ENCODE measurements at regions not wholly inside any gene's neighbourhood (a gene's known extent, or its start where the extent isn't known, plus 50 kb on each side); places are given as distances from the start of the nearest gene placed in this dataset.

DNA sequence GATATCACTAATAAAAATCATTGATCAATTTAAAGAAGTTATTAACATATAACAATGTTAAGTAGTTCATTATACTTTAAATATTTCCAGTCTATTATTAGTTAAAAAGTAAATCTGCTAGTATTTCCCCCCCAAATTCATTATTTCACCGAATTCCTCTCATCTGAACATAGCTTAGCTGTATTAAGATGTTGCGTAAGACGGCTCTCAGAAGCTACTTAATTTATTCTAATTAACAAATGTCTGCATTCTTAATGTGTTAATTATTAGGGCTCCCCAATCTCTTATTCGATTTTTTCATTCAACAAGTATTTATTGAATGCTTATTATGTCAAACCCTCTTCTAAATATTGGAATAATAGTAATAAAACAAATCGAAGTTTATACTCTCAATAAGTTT is 290.7 kb downstream of the TRIML1 start:
- ChIA-PET CTCF (no interaction called here), POLR2A (no interaction called here), RAD21 (ENCODE audit: low non-redundant PET in 1 of 2, low total read pairs in 2 of 2, uncharacterized antibody in 2 of 2, unreplicated experiment in 2 of 2) (no interaction called here)
- no peak overlapping the region for H3K4me2 ChIP-seq (ENCODE audit: low read length)
- DNase-seq (ENCODE audit: low read depth, low spot score), result no peak
- H3K4me3 ChIP-seq (replicated peaks in 1 of 2; ENCODE audit: low read depth in 1 of 2, low read length in 2 of 2), result no peak overlapping the region
- H3K4me1 ChIP-seq (ENCODE audit: control insufficient read depth in 1 of 2, insufficient read depth in 2 of 2, low read length in 2 of 2), result peaks cover 0 to 9% of the 10 kb centered on the region in 2 experiments; a peak in 1 of 4 replicates
- H3K79me2 ChIP-seq (ENCODE audit: insufficient read depth, low read length), result no peaks in the 10 kb centered on the region
- no peak overlapping the region for H2AFZ ChIP-seq (ENCODE audit: low read depth, low read length, poor library complexity, severe bottlenecking)
- H3K9ac ChIP-seq (ENCODE audit: low read length), result no peak overlapping the region
- no peaks in the 10 kb centered on the region for H4K20me1 ChIP-seq (ENCODE audit: insufficient read depth)
- no peaks in the 10 kb centered on the region for H3K9me2 ChIP-seq (ENCODE audit: insufficient read depth)
- BruUV-seq (replicated peaks), result no TSS peak
- intact Hi-C loops (cut with micrococcal nuclease), result no loop called here
- TF ChIP-seq, protein P1, sequence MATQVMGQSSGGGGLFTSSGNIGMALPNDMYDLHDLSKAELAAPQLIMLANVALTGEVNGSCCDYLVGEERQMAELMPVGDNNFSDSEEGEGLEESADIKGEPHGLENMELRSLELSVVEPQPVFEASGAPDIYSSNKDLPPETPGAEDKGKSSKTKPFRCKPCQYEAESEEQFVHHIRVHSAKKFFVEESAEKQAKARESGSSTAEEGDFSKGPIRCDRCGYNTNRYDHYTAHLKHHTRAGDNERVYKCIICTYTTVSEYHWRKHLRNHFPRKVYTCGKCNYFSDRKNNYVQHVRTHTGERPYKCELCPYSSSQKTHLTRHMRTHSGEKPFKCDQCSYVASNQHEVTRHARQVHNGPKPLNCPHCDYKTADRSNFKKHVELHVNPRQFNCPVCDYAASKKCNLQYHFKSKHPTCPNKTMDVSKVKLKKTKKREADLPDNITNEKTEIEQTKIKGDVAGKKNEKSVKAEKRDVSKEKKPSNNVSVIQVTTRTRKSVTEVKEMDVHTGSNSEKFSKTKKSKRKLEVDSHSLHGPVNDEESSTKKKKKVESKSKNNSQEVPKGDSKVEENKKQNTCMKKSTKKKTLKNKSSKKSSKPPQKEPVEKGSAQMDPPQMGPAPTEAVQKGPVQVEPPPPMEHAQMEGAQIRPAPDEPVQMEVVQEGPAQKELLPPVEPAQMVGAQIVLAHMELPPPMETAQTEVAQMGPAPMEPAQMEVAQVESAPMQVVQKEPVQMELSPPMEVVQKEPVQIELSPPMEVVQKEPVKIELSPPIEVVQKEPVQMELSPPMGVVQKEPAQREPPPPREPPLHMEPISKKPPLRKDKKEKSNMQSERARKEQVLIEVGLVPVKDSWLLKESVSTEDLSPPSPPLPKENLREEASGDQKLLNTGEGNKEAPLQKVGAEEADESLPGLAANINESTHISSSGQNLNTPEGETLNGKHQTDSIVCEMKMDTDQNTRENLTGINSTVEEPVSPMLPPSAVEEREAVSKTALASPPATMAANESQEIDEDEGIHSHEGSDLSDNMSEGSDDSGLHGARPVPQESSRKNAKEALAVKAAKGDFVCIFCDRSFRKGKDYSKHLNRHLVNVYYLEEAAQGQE (IDR thresholded peaks at IDR 0.05; ENCODE audit: low read depth), result no peak
- TF ChIP-seq ZNF274 (IDR thresholded peaks at IDR 0.05; ENCODE audit: low read depth, low read length) (no peak), CBX3 (IDR thresholded peaks at IDR 0.05; ENCODE audit: low read depth) (no peak), YY1 (IDR thresholded peaks at IDR 0.05; ENCODE audit: extremely low read depth, insufficient replicate concordance, low read depth, low read length) (no peak), EZH2phosphoT487 (IDR thresholded peaks at IDR 0.05; ENCODE audit: borderline replicate concordance) (no peak), ELF1 (IDR thresholded peaks at IDR 0.05; ENCODE audit: borderline replicate concordance, low read depth) (no peak), TCF7L2 (IDR thresholded peaks at IDR 0.05; ENCODE audit: borderline replicate concordance, extremely low read depth, insufficient read depth, insufficient read length) (no peak), SP1 (IDR thresholded peaks at IDR 0.05; ENCODE audit: low read depth) (no peak), FOSL1 (IDR thresholded peaks at IDR 0.05; ENCODE audit: low read depth) (no peak), SRF (IDR thresholded peaks at IDR 0.05; ENCODE audit: low read depth) (no peak)
- TF ChIP-seq, protein P2, sequence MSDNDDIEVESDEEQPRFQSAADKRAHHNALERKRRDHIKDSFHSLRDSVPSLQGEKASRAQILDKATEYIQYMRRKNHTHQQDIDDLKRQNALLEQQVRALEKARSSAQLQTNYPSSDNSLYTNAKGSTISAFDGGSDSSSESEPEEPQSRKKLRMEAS (IDR thresholded peaks at IDR 0.05), result no peak
- TF ChIP-seq, protein P3, sequence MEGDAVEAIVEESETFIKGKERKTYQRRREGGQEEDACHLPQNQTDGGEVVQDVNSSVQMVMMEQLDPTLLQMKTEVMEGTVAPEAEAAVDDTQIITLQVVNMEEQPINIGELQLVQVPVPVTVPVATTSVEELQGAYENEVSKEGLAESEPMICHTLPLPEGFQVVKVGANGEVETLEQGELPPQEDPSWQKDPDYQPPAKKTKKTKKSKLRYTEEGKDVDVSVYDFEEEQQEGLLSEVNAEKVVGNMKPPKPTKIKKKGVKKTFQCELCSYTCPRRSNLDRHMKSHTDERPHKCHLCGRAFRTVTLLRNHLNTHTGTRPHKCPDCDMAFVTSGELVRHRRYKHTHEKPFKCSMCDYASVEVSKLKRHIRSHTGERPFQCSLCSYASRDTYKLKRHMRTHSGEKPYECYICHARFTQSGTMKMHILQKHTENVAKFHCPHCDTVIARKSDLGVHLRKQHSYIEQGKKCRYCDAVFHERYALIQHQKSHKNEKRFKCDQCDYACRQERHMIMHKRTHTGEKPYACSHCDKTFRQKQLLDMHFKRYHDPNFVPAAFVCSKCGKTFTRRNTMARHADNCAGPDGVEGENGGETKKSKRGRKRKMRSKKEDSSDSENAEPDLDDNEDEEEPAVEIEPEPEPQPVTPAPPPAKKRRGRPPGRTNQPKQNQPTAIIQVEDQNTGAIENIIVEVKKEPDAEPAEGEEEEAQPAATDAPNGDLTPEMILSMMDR (IDR thresholded peaks at IDR 0.05 in 2 of 3, conservative IDR thresholded peaks at IDR 0.05 in 1 of 3; ENCODE audit: borderline replicate concordance in 1 of 3, insufficient read depth in 1 of 3, low read depth in 2 of 3, low read length in 2 of 3), result no peak
- no peaks in the 10 kb centered on the region for H3K36me3 ChIP-seq (ENCODE audit: control insufficient read depth in 1 of 2, insufficient read depth in 2 of 2, low read length in 2 of 2)
- no peaks in the 10 kb centered on the region for H3K27me3 ChIP-seq (ENCODE audit: insufficient read depth, low read length)
- no peak overlapping the region for H3K27ac ChIP-seq (ENCODE audit: low read depth, low read length)
- H3K9me3 ChIP-seq (ENCODE audit: control insufficient read depth in 1 of 2, insufficient read depth in 1 of 2, low read depth in 1 of 2, low read length in 2 of 2), result no peaks in the 10 kb centered on the region
- no peak for ATAC-seq
